Cardiac fibroblast (primary cell): ENCODE measurements at regions not wholly inside any gene's neighbourhood (a gene's known extent, or its start where the extent isn't known, plus 50 kb on each side); places are given as distances from the start of the nearest gene placed in this dataset.

Source experiments
- DNase-seq, 2 donors: peaks; one replicate each; pipeline versions ENCODE4 v3.0.0 to v3.0.0-alpha.2; 2010; ENCODE audit warnings: low read depth in 2 of 2
- H3K4me3 ChIP-seq, 2 donors: replicated peaks in 1 of 2; 1 replicate in 1 of 2; 2 replicates in 1 of 2; pipeline ENCODE4 v1.5.1; 2011; ENCODE audit warnings: low read depth in 2 of 2, low read length in 2 of 2, mild to moderate bottlenecking in 2 of 2, moderate library complexity in 1 of 2
- CTCF ChIP-seq: IDR thresholded peaks from one replicate; pipeline ENCODE4 v1.5.1; 2011; ENCODE audit warnings: low read depth, mild to moderate bottlenecking, low read length, inconsistent platforms

DNA sequence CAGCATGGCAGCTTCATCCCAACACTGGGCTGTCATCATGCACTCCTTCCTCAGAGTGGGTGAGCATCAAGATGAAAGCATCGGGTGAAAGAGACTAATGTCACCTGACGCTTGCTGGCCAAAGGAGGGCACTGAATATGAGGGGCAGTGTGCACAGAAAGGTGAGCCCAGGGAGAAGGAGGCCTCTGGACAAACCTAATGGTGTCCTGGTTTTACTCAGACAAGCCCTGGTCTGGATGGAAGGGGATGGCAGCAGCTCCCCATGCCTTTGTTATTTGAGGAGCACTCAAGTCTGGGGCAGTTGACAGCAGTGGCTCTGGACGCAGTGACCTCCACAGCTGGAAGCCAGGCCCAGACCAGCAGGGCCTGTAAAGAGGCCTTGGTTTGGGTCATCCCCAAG, 209.7 kb downstream of the SMAD2 start:
- no peak for DNase-seq
- no peak overlapping the region for H3K4me3 ChIP-seq
- TF ChIP-seq CTCF = no peak

DNA sequence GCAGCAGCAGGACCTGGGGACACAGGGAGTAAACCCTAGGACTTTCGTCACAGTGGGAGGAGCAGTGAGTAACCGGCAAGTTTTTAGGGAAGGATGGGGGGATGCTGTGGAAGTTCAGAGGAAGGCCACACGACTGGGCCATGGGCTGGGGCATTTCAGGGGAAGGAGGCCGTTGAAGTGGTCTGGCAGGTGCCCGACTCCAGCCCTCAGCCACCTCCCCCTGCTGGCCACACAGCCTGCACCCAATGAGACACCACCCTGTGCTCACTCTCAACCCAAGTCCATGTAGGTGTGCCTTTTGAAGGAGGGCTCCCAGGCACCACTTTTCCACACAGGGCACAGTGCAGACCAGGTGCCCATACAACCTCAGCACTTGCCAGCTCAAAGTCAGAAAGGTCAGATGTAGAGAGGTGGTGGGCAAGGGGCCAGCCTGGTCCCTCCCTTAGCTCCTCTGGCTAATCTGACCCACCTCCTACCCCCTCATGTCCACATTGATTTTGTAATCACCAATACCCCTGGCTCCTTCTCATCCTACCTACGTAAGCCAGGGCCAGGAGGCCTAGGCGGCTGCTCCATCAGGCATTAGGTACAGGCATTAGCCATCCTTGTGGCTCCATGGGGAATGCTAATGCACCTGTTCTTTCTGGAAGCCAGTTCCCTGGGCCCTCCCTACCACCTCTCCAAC, 211.2 kb downstream of the SMAD2 start:
- DNase-seq = no peak
- no peak for TF ChIP-seq CTCF
- H3K4me3 ChIP-seq = no peak overlapping the region

DNA sequence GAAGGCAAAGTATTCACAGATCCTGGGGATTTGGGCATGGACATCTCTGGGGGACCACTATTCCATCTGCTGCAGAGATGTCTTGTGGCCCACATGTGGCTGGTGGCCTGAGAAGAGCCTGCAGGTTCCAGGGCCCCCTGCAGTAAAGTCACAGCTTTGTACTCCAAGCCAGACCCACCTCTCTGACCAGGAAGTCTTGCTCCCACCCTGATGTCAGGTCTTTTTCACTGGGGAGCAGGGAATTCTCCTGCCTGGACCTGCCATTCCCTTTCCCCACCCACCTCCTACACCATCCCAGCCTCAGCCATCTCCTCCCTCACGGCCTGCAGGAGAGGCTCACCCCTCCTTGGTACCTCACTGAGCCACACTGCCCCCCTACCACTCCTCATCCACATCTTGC, 211.8 kb downstream of the SMAD2 start:
- no peak for DNase-seq
- H3K4me3 ChIP-seq = no peak overlapping the region
- no peak for TF ChIP-seq CTCF

- no peak for TF ChIP-seq CTCF
- no peak overlapping the region for H3K4me3 ChIP-seq
Observed at GRCh38 chr18:47717257-47717656, 213.2 kb downstream of the SMAD2 start.

DNA sequence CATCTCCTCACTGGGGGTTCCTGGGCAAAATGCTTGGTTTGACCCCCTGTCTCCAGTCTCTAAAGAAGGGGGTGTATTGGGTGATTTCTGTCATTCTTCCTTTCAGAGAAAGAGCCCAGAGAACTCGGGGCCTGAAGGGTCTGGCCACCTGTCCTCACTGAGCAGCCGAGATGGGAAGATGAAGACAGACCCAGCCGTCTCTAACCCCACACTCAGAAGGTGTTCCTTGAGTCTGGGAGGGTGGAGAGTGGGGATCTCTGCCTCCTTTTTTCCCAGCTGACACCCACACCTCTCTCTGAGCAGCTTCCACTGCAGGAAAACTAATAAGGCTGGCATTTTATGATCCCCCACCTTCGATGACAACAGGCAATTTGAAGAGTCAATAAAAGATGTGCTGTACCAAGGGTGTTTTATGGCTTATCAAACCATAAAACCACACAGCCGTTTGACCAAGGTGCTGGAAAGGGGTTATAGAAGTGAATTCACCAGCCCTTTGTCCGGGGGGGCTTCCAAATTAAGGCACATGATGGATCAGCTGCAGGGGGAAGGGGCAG, 213.8 kb downstream of the SMAD2 start:
- H3K4me3 ChIP-seq = no peak overlapping the region
- TF ChIP-seq CTCF = no peak

More at GRCh38 chr18:47717257-47717656, 213.2 kb downstream of the SMAD2 start:
- DNase-seq = no peak

GRCh38 chr18:47710451-47710850, 220.0 kb downstream of the SMAD2 start:
- TF ChIP-seq CTCF = no peak
- H3K4me3 ChIP-seq = no peak overlapping the region
- no peak for DNase-seq

More for the DNA sequence above, 213.8 kb downstream of the SMAD2 start:
- DNase-seq = no peak

GRCh38 chr18:47709556-47709955, 220.9 kb downstream of the SMAD2 start:
- no peak for TF ChIP-seq CTCF

More at GRCh38 chr18:47709556-47709955, 220.9 kb downstream of the SMAD2 start:
- H3K4me3 ChIP-seq = no peak overlapping the region
- no peak for DNase-seq
